Testis (tissue), 2 donors: ENCODE measurements at regions not wholly inside any gene's neighbourhood (a gene's known extent, or its start where the extent isn't known, plus 50 kb on each side); places are given as distances from the start of the nearest gene placed in this dataset.

Experiments
- DNase-seq: peaks from one replicate; pipeline ENCODE4 v3.0.0-alpha.2; 2019
- H3K27ac ChIP-seq, 2 donors: fragments of 200-600 bp; sonication (generic); one replicate each; pipeline ENCODE4 v1.5.1; 2019
- H3K27me3 ChIP-seq: fragments of 200-600 bp; sonication (generic); one replicate; pipeline ENCODE4 v1.5.1; 2019
- H3K36me3 ChIP-seq: fragments of 200-600 bp; sonication (generic); one replicate; pipeline ENCODE4 v1.5.1; 2017; ENCODE audit warnings: low read depth; ENCODE audit errors: missing control alignments
- H3K4me1 ChIP-seq: fragments of 200-600 bp; sonication (generic); one replicate; pipeline ENCODE4 v1.5.1; 2019
- H3K4me3 ChIP-seq, 2 donors: fragments of 200-600 bp; sonication (generic); one replicate each; pipeline ENCODE4 v1.5.1; 2017 to 2019
- H3K9me3 ChIP-seq: fragments of 200-600 bp; sonication (generic); one replicate; pipeline ENCODE4 v1.5.1; 2017
- POLR2A ChIP-seq: fragments of 450-650 bp; IDR thresholded peaks from one replicate; pipeline ENCODE4 v1.6.1; 2017; ENCODE audit warnings: antibody characterized with exemption, mild to moderate bottlenecking, moderate library complexity
- WGBS, 2 donors: methylation state at CpG; one replicate each; pipeline ENCODE4 v1.1.5; 2018; 5-methylcytosine and 5-hydroxymethylcytosine counted together
- intact Hi-C: fragments of 100-400 bp; cut with DNase I; formaldehyde crosslinking; loops from one replicate; pipeline ENCODE4 v1.15.1; 2023; ENCODE audit warnings: low total_unique reads
- TF ChIP-seq, protein P1 (sequence below), 3 experiments: fragments of 450-650 bp in 2 of 3; fragments of 200-600 bp in 1 of 3; sonication (generic) in 1 of 3; IDR thresholded peaks; one replicate each; pipeline ENCODE4 v1.5.1; 2016 to 2019; ENCODE audit warnings: antibody characterized with exemption in 3 of 3, mild to moderate bottlenecking in 2 of 3, moderate library complexity in 1 of 3

- H3K4me1 ChIP-seq, result no peaks in the 10 kb centered on the region
- DNase-seq, result no peak
- H3K27me3 ChIP-seq, result no peaks in the 10 kb centered on the region
- TF ChIP-seq POLR2A, result no peak
- TF ChIP-seq, protein P1, sequence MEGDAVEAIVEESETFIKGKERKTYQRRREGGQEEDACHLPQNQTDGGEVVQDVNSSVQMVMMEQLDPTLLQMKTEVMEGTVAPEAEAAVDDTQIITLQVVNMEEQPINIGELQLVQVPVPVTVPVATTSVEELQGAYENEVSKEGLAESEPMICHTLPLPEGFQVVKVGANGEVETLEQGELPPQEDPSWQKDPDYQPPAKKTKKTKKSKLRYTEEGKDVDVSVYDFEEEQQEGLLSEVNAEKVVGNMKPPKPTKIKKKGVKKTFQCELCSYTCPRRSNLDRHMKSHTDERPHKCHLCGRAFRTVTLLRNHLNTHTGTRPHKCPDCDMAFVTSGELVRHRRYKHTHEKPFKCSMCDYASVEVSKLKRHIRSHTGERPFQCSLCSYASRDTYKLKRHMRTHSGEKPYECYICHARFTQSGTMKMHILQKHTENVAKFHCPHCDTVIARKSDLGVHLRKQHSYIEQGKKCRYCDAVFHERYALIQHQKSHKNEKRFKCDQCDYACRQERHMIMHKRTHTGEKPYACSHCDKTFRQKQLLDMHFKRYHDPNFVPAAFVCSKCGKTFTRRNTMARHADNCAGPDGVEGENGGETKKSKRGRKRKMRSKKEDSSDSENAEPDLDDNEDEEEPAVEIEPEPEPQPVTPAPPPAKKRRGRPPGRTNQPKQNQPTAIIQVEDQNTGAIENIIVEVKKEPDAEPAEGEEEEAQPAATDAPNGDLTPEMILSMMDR (IDR thresholded peaks at IDR 0.05), result no peak
- no peaks in the 10 kb centered on the region for H3K9me3 ChIP-seq
- intact Hi-C loops, result no loop called here
- H3K36me3 ChIP-seq, result no peaks in the 10 kb centered on the region
- WGBS, 2 donors, result 92 to 97% methylated on average over 5 of the region's 5 CpGs
- no peak overlapping the region for H3K4me3 ChIP-seq
- H3K27ac ChIP-seq, result no peak overlapping the region
These were observed 114.3 kb upstream of the PJA2 start for GRCh38 chr5:109524026-109524425.

GRCh38 chr5:109522404-109522803 lies 112.6 kb upstream of the PJA2 start:
- no peaks in the 10 kb centered on the region for H3K36me3 ChIP-seq
- DNase-seq, result no peak
- no peak overlapping the region for H3K4me3 ChIP-seq
- no peak overlapping the region for H3K27ac ChIP-seq
- H3K9me3 ChIP-seq, result no peaks in the 10 kb centered on the region
- TF ChIP-seq, protein P1 (IDR thresholded peaks at IDR 0.05), result no peak
- TF ChIP-seq POLR2A, result no peak
- no peaks in the 10 kb centered on the region for H3K4me1 ChIP-seq
- no peaks in the 10 kb centered on the region for H3K27me3 ChIP-seq
- 93 to 97% methylated on average over 1 of the region's 1 CpG for WGBS, 2 donors
- intact Hi-C loops, result no loop called here

GRCh38 chr5:109519416-109519815 lies 109.6 kb upstream of the PJA2 start:
- Histone ChIP-seq H3K9me3 (no peaks in the 10 kb centered on the region), H3K4me3 (no peak overlapping the region), H3K27me3 (no peaks in the 10 kb centered on the region), H3K4me1 (no peaks in the 10 kb centered on the region), H3K36me3 (no peaks in the 10 kb centered on the region), H3K27ac (no peak overlapping the region)
- intact Hi-C loops, result no loop called here
- 76 to 81% methylated on average over 3 of the region's 3 CpGs for WGBS, 2 donors
- TF ChIP-seq, protein P1 (IDR thresholded peaks at IDR 0.05), result no peak
- TF ChIP-seq POLR2A, result no peak
- no peak for DNase-seq

DNA sequence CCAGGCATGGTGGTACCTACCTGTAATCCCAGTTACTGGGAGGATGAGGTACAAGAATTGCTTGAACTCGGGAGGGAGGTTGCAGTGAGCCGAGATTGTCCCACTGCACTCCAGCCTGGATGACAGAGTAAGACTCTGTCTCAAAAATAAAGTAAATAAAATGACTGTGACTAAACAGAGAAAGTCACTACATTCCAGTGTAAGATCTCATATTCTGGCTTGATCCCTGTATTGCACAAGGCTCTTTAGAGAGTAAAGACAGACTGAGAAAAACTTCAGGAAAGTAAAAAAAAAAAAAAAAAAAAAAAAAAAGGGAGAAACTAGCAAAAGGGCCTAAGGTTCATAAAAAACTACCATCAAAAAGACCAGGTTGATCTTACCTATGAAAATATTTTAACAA lies 106.6 kb upstream of the PJA2 start:
- 90 to 97% methylated on average over 2 of the region's 2 CpGs for WGBS, 2 donors
- no peaks in the 10 kb centered on the region for H3K36me3 ChIP-seq

More for the DNA sequence above, 106.6 kb upstream of the PJA2 start:
- TF ChIP-seq POLR2A, result no peak
- TF ChIP-seq, protein P1 (IDR thresholded peaks at IDR 0.05), result no peak
- Histone ChIP-seq H3K27me3 (no peaks in the 10 kb centered on the region), H3K4me3 (no peak overlapping the region), H3K9me3 (no peaks in the 10 kb centered on the region), H3K4me1 (no peaks in the 10 kb centered on the region), H3K27ac (no peak overlapping the region)
- intact Hi-C loops, result no loop called here
- DNase-seq, result no peak
